Activated B cell treated with CpG ODN at 0.5 μM for 24 hours (primary cell): ENCODE measurements at regions not wholly inside any gene's neighbourhood (a gene's known extent, or its start where the extent isn't known, plus 50 kb on each side); places are given as distances from the start of the nearest gene placed in this dataset.
"Not testable (repeated sequence)": the region's sequence is repeated elsewhere in the genome, so short reads cannot be mapped to it uniquely, and the experiment has no call there.

Source experiments
- ATAC-seq: fragments of 200-7000 bp; cut with Tn5 transposase; one replicate; pipeline ENCODE4 v1.10.0; 2021; ENCODE audit warnings: low read depth, mild to moderate bottlenecking, moderate library complexity
- CTCF ChIA-PET: fragments of 350-600 bp; sonication (Branson Sonifier 250); formaldehyde crosslinking; loops from one replicate; lab custom pipeline; 2021; ENCODE audit warnings: antibody characterized with exemption; lab: Charles Lee
- POLR2A ChIA-PET: fragments of 350-600 bp; sonication (Branson Sonifier 250); formaldehyde crosslinking; loops from one replicate; lab custom pipeline; 2021; ENCODE audit warnings: antibody characterized with exemption; lab: Charles Lee
- DNase-seq: peaks from one replicate; pipeline ENCODE4 v3.0.0; 2022
- H3K27ac Mint-ChIP-seq: one replicate; pipeline ENCODE4 v1.8.0; 2020; ENCODE audit warnings: mixed read lengths
- H3K27me3 Mint-ChIP-seq: one replicate; pipeline ENCODE4 v1.8.0; 2021; ENCODE audit warnings: mixed read lengths
- H3K36me3 Mint-ChIP-seq: one replicate; pipeline ENCODE4 v1.8.0; 2021; ENCODE audit warnings: low read depth, mixed read lengths
- H3K4me1 Mint-ChIP-seq: one replicate; pipeline ENCODE4 v1.8.0; 2021; ENCODE audit warnings: mixed read lengths
- H3K4me3 Mint-ChIP-seq: one replicate; pipeline ENCODE4 v1.8.0; 2020; ENCODE audit warnings: mild to moderate bottlenecking, mixed read lengths
- H3K9me3 Mint-ChIP-seq: one replicate; pipeline ENCODE4 v1.8.0; 2020; ENCODE audit warnings: mixed read lengths
- CTCF ChIP-seq: fragments of 200-600 bp; IDR thresholded peaks from one replicate; pipeline ENCODE4 v1.8.0; 2022; ENCODE audit warnings: antibody characterized with exemption, mild to moderate bottlenecking
- intact Hi-C: fragments of 100-400 bp; cut with micrococcal nuclease; formaldehyde crosslinking; loops from one replicate; pipeline ENCODE4 v1.15.1; 2024

DNA sequence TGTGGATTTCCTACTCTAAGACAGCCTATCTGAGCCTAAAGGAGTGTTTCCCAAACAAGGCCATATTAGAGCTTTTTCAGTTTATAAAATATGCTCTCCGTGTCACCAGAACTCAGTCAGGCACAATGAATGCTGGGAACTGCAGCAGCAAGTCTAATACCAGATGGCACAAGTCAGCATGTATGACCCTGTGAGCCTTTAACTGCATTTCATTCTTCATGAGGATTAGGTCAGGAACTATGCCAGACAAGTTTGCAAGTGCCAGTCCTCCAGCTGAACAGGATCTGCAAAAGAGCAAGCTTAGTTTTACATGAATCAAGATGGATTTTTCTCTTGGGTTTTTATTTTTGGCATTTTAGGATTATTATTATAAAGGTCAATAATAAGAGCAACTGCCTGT lies 66.7 kb upstream of the SAMD5 start:
- Mint-ChIP-seq H3K27me3 (peaks cover 7% of the 10 kb centered on the region), H3K9me3 (no peaks in the 10 kb centered on the region), H3K27ac (no peak overlapping the region), H3K4me3 (no peak overlapping the region), H3K4me1 (no peaks in the 10 kb centered on the region), H3K36me3 (no peaks in the 10 kb centered on the region)
- CTCF ChIA-PET = no interaction called here
- no peak for ATAC-seq
- POLR2A ChIA-PET = no interaction called here
- intact Hi-C loops = no loop called here
- DNase-seq = no peak
- no peak for TF ChIP-seq CTCF

- intact Hi-C loops = no loop called here
- Mint-ChIP-seq H3K4me1 (peaks cover 13% of the 10 kb centered on the region), H3K27me3 (peaks cover 4% of the 10 kb centered on the region), H3K4me3 (peak overlapping the region; percentile 19), H3K9me3 (no peaks in the 10 kb centered on the region), H3K36me3 (no peaks in the 10 kb centered on the region), H3K27ac (no peak overlapping the region)
- TF ChIP-seq CTCF = no peak
- DNase-seq = no peak
- CTCF ChIA-PET = interaction anchor here (0.7 kb wide), 1 partner anchor 201 kb away, joined by 3 read pairs; no protein-coding TSS in a partner anchor
- ATAC-seq = peak; percentile 47
- POLR2A ChIA-PET = no interaction called here
Measured at GRCh38 chr6:147447835-147448611, 60.5 kb upstream of the SAMD5 start.

DNA sequence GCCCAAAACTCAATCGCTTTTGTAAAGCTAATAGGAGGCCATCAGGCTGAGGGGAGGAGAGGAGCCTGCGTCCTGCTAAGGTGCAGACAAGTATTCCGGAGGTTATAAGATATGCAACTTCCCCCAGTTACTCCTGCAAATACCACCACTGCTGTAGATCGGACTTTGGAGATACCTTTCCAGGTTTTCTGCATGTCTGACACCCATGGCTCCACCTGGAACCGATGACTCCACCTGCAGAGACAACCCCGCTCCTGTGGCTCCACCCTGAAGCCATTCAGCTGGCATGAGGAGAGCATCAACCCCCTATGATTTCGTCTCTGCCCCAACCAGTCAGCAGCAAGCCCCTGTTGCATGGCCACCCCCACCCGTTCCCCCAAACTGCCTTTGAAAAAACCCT lies 59.7 kb upstream of the SAMD5 start:
- intact Hi-C loops = no loop called here

DNA sequence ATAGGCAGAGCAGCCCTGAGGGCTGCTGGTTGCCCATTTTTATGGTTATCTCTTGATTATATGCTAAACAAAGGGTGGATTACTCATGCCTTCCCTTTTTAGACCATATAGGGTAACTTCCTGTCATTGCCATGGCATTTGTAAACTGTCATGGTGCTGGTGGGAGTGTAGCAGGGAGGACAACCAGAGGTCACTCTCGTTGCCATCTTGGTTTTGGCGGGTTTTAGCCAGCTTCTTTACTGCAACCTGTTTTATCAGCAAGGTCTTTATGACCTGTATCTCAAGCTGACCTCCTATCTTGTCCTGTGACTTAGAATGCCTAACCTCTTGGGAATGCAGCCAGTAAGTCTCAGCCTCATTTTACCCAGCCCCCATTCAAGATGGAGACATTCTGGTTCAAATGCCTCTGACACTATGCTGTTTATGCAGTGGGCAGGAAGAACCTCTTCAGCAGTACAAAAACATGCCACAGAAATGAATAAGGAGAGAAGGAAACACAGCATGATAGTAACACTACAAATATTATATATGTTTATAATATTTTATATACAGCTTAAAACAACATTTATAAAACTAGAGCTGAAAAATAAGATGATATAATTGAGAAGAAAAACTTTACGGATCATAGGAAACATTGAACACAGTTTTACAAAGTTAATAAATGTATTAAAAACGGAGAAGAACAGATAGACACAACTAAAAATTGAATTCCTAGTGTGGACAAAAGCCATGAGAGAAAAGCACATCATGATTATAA lies 58.9 kb upstream of the SAMD5 start:
- Mint-ChIP-seq H3K4me1 (peaks cover 13% of the 10 kb centered on the region), H3K36me3 (no peaks in the 10 kb centered on the region), H3K9me3 (no peaks in the 10 kb centered on the region), H3K27ac (no peak overlapping the region), H3K27me3 (peaks cover 2% of the 10 kb centered on the region), H3K4me3 (no peak overlapping the region)
- no peak for ATAC-seq
- CTCF ChIA-PET = no interaction called here
- POLR2A ChIA-PET = no interaction called here
- DNase-seq = no peak
- intact Hi-C loops = no loop called here
- TF ChIP-seq CTCF = no peak

More for the DNA sequence above, 59.7 kb upstream of the SAMD5 start:
- H3K27me3 Mint-ChIP-seq = peaks cover 4% of the 10 kb centered on the region
- no peak for TF ChIP-seq CTCF
- H3K36me3 Mint-ChIP-seq = no peaks in the 10 kb centered on the region
- no peak overlapping the region for H3K4me3 Mint-ChIP-seq
- no peaks in the 10 kb centered on the region for H3K9me3 Mint-ChIP-seq
- ChIA-PET CTCF (no interaction called here), POLR2A (no interaction called here)
- H3K27ac Mint-ChIP-seq = no peak overlapping the region
- no peak for DNase-seq
- peaks cover 13% of the 10 kb centered on the region for H3K4me1 Mint-ChIP-seq
- no peak for ATAC-seq

GRCh38 chr6:147453361-147453760 lies 55.1 kb upstream of the SAMD5 start:
- Mint-ChIP-seq H3K9me3 (peaks cover 2% of the 10 kb centered on the region), H3K4me3 (no peak overlapping the region), H3K27me3 (no peaks in the 10 kb centered on the region), H3K36me3 (no peaks in the 10 kb centered on the region), H3K4me1 (peaks cover 2% of the 10 kb centered on the region), H3K27ac (no peak overlapping the region)
- POLR2A ChIA-PET = no interaction called here
- intact Hi-C loops = no loop called here
- no peak for TF ChIP-seq CTCF
- CTCF ChIA-PET = no interaction called here
- no peak for DNase-seq
- no peak for ATAC-seq

- H3K4me1 Mint-ChIP-seq, H3K9me3 Mint-ChIP-seq, DNase-seq, H3K36me3 Mint-ChIP-seq, ATAC-seq, CTCF ChIA-PET, H3K27ac Mint-ChIP-seq, intact Hi-C loops, H3K4me3 Mint-ChIP-seq, POLR2A ChIA-PET, H3K27me3 Mint-ChIP-seq: not testable (repeated sequence)
Measured at GRCh38 chr6:147454862-147455261, 53.6 kb upstream of the SAMD5 start.
